Psoas muscle (tissue), 7 donors: ENCODE measurements at regions not wholly inside any gene's neighbourhood (a gene's known extent, or its start where the extent isn't known, plus 50 kb on each side); places are given as distances from the start of the nearest gene placed in this dataset.

Experiments
- ATAC-seq, 4 donors: fragments of 200-7000 bp; cut with Tn5 transposase; one replicate each; pipeline ENCODE4 v1.9.1; 2020; ENCODE audit warnings: moderate library complexity in 3 of 4, mild to moderate bottlenecking in 2 of 4
- DNase-seq, 2 donors: peaks; one replicate each; pipeline ENCODE4 v3.0.0-alpha.2; 2020
- H3K27ac ChIP-seq: fragments of 200-600 bp; one replicate; pipeline ENCODE4 v1.8.0; 2022
- H3K27me3 ChIP-seq, 3 donors: fragments of 200-600 bp in 1 of 3; one replicate each; pipeline versions ENCODE4 v1.6.1 to v1.8.0; 2013 to 2022; ENCODE audit warnings: low read length in 2 of 3, mild to moderate bottlenecking in 2 of 3, moderate library complexity in 1 of 3; ENCODE audit not compliant: insufficient read depth in 3 of 3
- H3K36me3 ChIP-seq, 2 donors: fragments of 200-600 bp in 1 of 2; one replicate each; pipeline versions ENCODE4 v1.6.1 to v1.8.0; 2013 to 2022; ENCODE audit warnings: low read depth in 1 of 2, mild to moderate bottlenecking in 1 of 2, moderate library complexity in 1 of 2; ENCODE audit not compliant: insufficient read depth in 1 of 2
- H3K4me1 ChIP-seq: fragments of 200-600 bp; one replicate; pipeline ENCODE4 v1.8.0; 2022
- H3K4me3 ChIP-seq: fragments of 200-600 bp; one replicate; pipeline ENCODE4 v1.8.0; 2022; ENCODE audit warnings: mild to moderate bottlenecking
- H3K9me3 ChIP-seq: fragments of 200-600 bp; one replicate; pipeline ENCODE4 v1.8.0; 2022
- WGBS, 3 donors: extraction: QIAGEN DNeasy Blood & Tissue Kit; methylation state at CpG; one replicate each; pipeline versions ENCODE4 v1.1.6 to v1.1.7; 2013; 5-methylcytosine and 5-hydroxymethylcytosine counted together
- intact Hi-C, 2 donors: fragments of 100-400 bp; cut with DNase I; formaldehyde crosslinking; loops; one replicate each; pipeline versions ENCODE4 v1.11.0 to v1.14.2; 2022
- TF ChIP-seq, protein P1 (sequence below): fragments of 200-600 bp; IDR thresholded peaks from one replicate; pipeline ENCODE4 v1.8.0; 2022; ENCODE audit warnings: antibody characterized with exemption
- donor health status: healthy with polysubstance abuse.
- donor health status: DM: no; HTN: no; CAD: no; lungs with moderate emphysema.
- donor health status: Bipolar disorder and iron deficiency.
- donor health status: healthy.
- donor health status: DM: yes; HTN: yes; CAD: no.
- donor health status: DM: no; HTN: no; CAD: no.
- donor health status: DM: yes; HTN: yes; CAD: no.

DNA sequence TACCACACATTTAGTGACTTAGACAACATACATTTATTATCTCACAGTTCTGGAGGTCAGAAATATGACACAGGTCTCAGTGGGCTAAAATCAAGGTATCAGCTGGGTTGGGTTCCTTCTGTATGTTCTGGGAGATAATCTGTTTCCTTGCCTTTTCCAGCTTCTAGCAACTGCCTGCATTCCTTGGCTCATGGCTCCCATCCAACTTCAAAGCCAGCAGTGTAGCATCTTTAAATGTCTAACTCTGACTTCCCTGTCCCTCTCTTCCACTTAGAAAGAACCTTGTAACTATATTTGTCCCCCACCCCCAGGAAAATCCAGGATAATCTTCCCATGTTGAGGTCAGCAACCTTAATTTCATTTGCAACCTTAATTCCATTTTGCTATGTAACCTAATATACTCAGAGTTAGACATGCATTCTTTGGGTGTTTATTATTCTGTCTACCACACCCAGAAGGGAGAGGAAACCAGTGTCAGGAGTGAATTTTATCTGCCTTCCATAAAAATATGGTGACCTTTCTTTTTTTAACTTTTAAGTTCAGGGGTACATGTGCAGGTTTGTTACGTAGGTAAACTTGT lies 57.3 kb upstream of the SMIM30 start:
- TF ChIP-seq, protein P1, sequence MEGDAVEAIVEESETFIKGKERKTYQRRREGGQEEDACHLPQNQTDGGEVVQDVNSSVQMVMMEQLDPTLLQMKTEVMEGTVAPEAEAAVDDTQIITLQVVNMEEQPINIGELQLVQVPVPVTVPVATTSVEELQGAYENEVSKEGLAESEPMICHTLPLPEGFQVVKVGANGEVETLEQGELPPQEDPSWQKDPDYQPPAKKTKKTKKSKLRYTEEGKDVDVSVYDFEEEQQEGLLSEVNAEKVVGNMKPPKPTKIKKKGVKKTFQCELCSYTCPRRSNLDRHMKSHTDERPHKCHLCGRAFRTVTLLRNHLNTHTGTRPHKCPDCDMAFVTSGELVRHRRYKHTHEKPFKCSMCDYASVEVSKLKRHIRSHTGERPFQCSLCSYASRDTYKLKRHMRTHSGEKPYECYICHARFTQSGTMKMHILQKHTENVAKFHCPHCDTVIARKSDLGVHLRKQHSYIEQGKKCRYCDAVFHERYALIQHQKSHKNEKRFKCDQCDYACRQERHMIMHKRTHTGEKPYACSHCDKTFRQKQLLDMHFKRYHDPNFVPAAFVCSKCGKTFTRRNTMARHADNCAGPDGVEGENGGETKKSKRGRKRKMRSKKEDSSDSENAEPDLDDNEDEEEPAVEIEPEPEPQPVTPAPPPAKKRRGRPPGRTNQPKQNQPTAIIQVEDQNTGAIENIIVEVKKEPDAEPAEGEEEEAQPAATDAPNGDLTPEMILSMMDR = no peak
- Histone ChIP-seq H3K4me3 (no peak overlapping the region), H3K27me3 (no peaks in the 10 kb centered on the region), H3K27ac (no peak overlapping the region), H3K36me3 (no peaks in the 10 kb centered on the region), H3K9me3 (no peaks in the 10 kb centered on the region), H3K4me1 (no peaks in the 10 kb centered on the region)
- ATAC-seq (no peak), DNase-seq (no peak)
- intact Hi-C loops = no loop called here
- WGBS, 3 donors = 87 to 97% (median 92%) methylated on average over 1 of the region's 1 CpG

DNA sequence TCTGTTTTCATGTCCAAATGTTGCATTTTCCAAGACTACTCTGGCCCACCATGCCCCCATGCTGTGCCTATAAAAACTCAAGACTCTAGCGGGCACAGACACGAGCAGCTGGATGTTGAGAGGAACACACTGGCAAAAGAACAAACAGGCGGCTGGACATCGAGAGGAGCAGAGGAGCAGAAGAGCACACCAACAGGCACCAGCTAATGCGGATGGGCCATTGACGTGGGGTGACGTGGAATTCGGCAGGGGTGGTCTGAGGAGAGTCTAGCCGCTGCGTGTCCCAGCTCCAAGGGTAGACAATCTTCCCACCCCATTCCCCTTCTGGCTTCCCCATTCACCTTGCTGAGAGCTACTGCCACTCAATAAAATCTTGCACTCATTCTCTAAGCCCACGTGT lies 54.4 kb upstream of the SMIM30 start:
- DNase-seq (no peak), ATAC-seq (no peak)
- Histone ChIP-seq H3K27ac (no peak overlapping the region), H3K9me3 (no peaks in the 10 kb centered on the region), H3K4me3 (no peak overlapping the region), H3K36me3 (no peaks in the 10 kb centered on the region), H3K4me1 (no peaks in the 10 kb centered on the region), H3K27me3 (no peaks in the 10 kb centered on the region)
- WGBS, 3 donors = 92 to 96% (median 94%) methylated on average over 11 of the region's 11 CpGs
- intact Hi-C loops = no loop called here
- TF ChIP-seq, protein P1 = no peak

DNA sequence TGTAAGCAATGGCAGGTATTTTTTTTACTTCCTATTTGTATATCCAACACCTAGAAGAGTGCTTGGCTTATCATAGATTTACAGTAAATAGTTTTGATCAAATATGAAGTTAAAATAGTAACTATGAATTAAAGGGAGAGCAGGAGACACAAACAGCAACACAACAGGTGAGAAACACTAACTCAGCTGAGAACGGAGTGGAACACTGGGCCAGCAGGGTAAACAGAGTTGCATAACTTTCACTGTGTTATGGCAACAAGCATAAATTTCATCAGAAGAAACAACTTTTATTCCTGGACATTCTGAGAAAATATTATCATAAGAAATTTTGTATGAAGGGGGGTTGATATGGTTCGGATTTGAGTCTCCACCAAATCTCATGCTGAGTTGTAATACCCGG lies 52.2 kb upstream of the SMIM30 start:
- intact Hi-C loops = no loop called here

More for the DNA sequence above, 52.2 kb upstream of the SMIM30 start:
- H3K4me1 ChIP-seq = no peaks in the 10 kb centered on the region
- DNase-seq (no peak), ATAC-seq (no peak)
- H3K27ac ChIP-seq = no peak overlapping the region
- no peak overlapping the region for H3K4me3 ChIP-seq
- TF ChIP-seq, protein P1 = no peak
- no peaks in the 10 kb centered on the region for H3K27me3 ChIP-seq
- WGBS, 3 donors = 73 to 75% (median 75%) methylated on average over 3 of the region's 3 CpGs
- H3K36me3 ChIP-seq = no peaks in the 10 kb centered on the region
- H3K9me3 ChIP-seq = peaks cover 3% of the 10 kb centered on the region
